Spleen (tissue), 7 donors: ENCODE measurements at regions not wholly inside any gene's neighbourhood (a gene's known extent, or its start where the extent isn't known, plus 50 kb on each side); places are given as distances from the start of the nearest gene placed in this dataset.

Experiments used
- CTCF ChIP-seq, 11 experiments: fragments of 200-600 bp in 7 of 11; fragments of 450-650 bp in 4 of 11; sonication (generic) in 4 of 11; IDR thresholded peaks in 8 of 11; conservative IDR thresholded peaks in 3 of 11; 1 replicate in 7 of 11; 2 replicates in 4 of 11; pipeline versions ENCODE4 v1.4.0 to v1.8.0; 2016 to 2021; ENCODE audit warnings: antibody characterized with exemption in 11 of 11, inconsistent platforms in 4 of 11, mild to moderate bottlenecking in 1 of 11
- POLR2A ChIP-seq, 3 donors: fragments of 450-650 bp; IDR thresholded peaks; one replicate each; pipeline ENCODE4 v1.5.1; 2017; ENCODE audit warnings: antibody characterized with exemption in 3 of 3, mild to moderate bottlenecking in 1 of 3
- donor health status: DM: no; HTN: no; CAD: no; lungs with moderate emphysema.
- donor health status: DM: no; HTN: no; CAD: no.
- donor health status: DM: no; HTN: no; CAD: no.

DNA sequence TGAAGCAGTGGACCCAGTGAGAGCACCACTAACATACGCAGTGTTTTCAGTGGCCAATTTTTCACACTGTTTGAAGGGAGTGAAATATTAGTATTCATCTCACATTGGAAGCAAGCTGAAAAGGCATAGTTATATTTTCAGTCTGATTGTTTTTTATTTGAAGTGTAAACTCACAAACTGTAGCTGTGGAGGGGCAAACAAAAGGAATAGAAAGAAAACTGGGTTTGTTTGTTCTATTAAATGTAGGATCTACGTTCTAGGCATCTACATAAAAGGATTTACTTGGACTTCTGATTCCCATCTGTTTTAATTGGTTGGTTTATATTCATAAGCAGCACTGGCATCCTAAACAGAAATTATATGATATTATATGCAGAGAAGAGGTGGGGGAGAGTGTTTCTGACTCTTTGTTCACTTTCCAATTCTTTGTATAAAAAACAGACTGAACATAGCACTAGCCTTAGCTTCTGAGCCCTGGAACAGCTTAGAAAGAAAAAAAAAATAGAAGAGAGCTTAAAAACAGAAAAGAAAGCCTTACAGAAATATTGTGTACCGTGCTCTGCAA is 447.8 kb upstream of the KCND2 start:
- TF ChIP-seq POLR2A (IDR thresholded peaks at IDR 0.05) (no peak), CTCF (IDR thresholded peaks at IDR 0.05 in 8 of 11, conservative IDR thresholded peaks at IDR 0.05 in 3 of 11) (no peak)
